HG03571 (cell line): ENCODE measurements at regions not wholly inside any gene's neighbourhood (a gene's known extent, or its start where the extent isn't known, plus 50 kb on each side); places are given as distances from the start of the nearest gene placed in this dataset.

Source experiments
- ATAC-seq: cut with Tn5 transposase; IDR thresholded peaks from one replicate; pipeline ENCODE4 v1.9.1; 2021; ENCODE audit not compliant: unreplicated experiment

DNA sequence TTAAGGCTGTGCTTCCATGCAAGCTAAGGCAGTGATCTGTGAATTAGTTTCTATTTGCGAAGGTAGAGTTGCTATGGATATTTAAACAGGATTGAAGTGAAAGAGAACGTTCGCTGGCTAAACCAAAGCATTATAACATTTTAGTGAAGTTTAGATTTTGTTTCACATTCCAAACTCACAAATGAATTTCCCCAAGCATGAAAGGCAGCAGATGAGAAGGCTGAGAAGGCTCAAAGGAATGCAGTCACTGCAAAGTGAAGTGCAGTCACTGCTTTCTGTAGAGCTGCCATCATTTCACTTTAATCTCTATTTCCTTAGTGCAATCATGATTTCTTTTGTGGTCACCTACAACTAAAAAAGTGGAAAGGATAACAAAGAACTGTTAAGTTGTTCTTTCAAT, 334.7 kb upstream of the NR3C2 start:
- ATAC-seq, result no peak

DNA sequence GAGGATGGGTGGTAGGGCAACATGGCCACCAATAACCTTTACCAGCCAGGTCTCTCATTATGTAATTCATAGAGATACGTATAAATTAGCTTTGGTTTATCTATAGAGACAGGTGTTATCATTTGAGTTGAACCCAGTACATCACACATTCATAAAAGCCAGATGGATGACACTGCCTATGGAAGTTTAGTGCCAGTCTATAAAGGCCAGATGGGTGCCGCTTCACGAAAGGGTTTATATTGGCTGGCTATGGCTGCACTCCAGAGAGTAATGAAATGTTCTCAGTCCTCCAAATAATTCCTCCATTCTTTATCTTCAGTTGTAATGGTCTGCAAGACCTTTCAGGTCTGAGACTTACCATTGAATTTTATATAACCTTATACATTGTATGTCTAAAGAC, 331.9 kb upstream of the NR3C2 start:
- ATAC-seq, result no peak

DNA sequence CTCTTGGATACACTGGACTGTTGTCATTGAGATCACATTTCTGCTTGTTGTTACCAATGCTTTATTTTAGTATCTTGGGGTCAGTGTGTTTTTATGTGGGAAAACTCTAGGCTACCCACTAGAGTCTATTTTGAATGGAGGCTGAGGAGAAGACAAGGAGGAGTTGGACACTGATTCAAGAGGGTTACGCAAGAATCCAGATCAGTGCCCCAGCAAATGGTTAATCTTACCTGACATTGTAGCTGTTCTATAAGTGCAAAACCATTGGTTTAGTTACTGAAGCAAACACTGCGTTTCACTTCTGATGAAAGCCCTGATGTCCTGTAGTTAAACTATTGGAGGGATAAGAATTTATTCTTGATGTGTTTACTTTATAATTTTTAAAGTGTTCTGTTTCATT, 331.1 kb upstream of the NR3C2 start:
- no peak for ATAC-seq

DNA sequence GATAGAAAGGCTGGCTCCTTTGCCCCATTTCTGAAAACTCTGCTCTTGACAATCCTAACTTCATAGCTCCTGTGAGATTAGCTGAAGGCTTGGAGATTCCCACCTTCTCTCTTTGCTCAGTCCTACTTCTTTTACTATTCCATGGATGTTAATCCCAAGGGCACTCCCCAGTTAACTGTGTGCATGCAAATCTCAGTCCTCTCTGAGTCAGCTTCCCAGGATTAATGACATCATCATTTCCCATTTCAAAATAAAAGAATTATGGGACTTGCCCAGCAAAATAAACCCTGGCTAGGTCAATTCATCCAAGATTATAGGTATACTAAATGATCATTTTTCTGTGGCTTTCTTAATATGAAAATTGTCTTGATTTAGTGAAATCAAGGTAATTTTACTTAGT, 328.6 kb upstream of the NR3C2 start:
- ATAC-seq, result no peak

DNA sequence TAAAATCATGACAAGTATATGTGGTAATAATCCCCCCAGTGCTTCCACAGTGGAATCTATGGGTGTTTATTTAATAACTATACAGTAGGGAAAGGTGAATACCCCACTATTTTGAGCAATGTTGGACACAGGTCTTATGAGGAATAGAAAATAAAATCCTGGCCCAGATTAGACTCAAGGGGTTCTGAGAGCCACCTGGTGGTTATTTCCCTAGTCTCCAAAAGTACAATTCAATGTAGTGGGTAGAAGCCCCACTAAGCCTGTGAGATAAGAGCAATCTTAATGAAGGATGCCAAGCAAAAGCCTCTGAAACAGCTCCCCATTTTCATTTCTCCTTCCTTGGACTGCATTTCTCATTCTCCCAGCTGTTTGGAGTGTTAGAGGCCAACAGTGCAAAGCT, 328.2 kb upstream of the NR3C2 start:
- ATAC-seq, result no peak

DNA sequence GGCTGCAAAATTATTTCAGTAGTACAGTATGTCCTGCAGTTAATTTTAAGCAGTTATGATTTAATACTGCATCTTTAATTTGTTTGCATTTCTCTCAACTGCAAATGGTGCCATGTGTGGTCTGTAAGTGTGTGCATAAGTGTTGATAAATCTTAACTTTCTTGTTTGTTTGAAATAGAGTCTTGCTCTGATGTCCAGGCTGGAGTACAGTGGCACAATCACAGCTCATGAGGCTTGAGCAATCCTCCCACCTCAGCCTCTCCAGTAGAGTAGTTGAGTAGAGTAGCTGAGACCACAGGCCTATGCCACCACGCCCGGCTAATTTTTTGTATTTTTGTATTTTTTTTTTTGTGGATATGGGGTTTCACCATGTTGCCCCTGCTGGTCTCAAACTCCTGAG, 322.5 kb upstream of the NR3C2 start:
- no peak for ATAC-seq

DNA sequence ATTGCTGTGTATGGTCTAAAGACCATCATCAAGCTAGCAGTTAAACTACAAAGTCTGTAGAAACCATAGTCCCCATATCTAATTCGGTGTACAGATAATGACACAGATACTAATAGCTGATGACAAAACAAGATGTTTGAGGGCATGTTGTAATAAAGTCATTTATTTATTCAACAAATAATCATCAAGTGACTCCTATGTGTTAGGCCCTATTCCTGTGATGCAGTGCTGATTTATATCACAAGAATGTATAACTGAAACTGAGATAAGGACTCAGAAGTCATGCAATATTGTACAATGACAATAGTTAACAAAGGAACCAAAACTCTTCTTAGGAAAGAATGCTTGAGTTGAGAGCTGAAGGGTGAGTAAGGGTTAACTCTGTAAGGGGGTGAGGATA, 315.0 kb upstream of the NR3C2 start:
- ATAC-seq, result no peak

DNA sequence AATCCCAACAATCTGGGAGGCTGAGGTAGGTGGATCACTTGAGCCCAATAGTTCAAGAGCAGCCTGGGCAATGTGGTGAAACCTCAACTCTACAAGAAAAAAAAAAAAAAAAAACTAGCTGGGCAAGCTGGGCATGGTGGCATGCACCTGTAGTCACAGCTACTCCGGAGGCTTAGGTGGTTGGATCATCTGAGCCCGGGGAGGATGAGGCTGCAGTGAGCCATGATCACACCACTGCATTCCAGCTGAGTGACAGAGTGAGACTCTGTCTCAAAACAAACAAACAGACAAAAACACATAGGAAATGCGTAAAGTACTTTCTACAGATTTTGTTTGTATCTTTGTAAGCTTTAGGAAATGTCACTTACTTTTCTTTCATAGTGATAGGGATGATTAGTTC, 307.2 kb upstream of the NR3C2 start:
- ATAC-seq, result no peak

DNA sequence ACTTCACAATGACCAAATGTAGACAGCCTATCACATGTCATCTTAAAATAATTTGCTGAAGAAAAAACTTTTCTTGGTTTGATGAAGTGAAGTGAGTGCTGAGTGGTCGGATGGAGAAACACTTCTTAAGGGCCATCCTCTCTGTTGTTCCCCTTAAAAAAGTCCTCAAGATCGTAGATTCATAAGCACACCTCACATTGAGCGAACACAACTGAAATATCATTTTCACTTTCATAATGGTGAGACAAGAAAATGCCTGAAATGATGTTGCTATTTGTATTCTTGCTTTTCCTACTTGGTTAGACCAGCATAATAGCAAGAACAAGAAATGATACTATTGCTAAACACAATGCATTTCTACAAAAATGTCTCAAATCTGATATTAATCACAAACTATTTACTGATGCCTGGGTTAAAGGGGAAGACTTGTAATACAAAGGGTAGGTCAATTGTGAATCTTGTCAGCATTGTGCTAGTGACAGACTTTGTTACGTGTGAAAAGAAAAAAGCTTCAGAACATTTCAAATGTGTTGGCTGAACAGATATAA, 305.6 kb upstream of the NR3C2 start:
- ATAC-seq, result no peak

DNA sequence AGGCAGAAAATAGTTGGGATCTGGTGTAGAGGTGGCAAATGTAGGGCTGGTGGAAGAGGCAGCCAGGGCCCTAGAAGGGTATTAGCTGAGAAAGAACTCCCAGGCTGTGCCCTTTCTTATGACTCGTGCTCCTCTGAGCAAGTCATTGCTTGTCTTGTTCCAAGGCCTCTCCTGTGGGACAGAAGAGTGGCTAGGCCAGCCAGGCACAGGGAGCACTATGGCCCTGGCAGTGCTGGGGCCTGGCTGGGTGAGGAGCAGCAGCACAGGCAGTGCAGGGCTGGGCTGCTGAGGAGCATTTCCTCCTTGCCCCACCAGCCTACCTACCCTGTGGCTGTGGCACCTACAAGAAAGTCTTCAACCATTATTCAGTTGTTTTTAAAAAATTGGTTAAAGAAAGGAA, 298.5 kb upstream of the NR3C2 start:
- ATAC-seq, result no peak

DNA sequence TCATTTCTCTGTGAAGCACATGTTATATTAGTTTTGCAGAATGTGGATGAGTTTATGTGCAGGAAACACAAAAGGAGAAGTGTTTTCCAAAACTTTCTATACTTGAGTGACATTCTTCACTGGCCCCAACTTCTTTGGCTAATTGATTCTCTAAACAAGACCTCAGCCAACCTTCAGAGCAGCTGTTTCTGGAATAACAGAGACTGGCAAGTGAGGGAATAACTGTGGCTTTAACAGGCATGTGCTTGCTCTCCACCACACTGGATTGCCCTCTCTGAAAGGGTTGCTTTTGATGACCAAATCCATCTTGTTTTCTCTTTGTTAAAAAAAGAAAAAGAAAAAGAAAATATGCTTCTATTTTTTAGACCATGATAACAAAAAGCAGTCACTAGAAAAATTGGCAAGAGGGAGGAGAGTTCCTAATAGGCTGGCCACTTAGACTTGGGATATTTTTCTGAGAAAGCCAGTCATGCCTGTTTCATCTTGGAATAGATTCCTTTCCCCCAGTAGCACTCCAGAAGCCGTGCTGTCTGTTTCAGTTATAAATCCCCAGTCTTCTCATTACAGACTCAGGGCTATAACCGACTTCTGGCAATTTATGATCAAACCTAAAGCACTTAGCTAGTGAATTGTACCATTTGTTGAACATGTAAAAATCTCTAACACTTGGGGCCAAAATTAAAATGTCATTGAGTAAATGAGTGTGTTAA, 295.0 kb upstream of the NR3C2 start:
- no peak for ATAC-seq

DNA sequence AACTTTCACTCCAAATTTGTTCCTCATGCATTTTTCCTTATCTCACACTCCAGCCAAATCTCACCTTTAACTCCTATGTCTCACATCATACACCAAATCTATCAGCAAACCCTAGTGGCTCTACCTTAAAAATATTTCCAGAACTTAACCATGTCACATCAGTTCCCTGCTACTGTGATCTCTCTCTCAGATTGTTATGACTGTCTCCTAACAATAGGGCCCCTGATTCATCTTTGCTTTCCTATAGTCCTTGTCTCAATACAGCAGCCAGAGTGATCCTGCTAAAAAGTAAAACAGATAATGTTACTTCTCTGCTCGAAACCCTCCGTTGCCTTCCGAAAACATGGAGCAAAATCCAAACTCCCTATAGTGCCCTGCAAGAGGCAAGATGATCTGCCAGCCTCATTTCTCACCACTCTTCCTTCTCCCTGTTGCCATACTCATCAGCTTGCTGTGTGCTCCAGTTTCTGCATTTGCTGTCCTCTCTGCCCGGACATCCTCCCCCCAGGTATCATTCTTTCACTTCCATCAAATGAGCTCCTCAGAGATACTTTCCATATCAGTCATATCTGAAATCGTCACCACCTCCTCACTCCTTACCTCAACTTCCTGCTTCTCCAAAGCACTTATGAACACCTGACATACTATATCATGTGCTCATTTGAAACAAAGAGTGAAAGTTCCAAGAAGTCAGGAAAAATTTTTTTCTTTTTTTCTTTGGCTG, 293.4 kb upstream of the NR3C2 start:
- ATAC-seq, result no peak

DNA sequence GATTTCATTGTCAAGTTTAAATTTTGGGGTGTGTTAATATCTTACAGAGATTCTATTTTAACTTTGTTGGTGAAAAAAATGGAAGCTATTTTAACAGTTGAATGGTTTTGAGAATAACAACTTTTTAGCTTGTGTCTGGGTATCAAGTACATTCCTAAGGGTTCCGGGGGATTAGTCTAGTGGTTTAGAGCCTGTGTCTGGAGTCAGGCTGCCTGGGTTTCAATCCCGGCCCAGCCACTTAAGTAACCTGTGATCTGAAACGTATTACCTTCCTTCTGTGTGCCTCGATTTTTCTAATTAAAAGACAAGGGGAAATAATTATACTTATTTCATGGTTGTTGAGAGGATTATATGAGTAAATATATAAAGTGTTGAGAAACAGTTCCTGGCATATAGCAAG, 288.6 kb upstream of the NR3C2 start:
- ATAC-seq, result no peak

DNA sequence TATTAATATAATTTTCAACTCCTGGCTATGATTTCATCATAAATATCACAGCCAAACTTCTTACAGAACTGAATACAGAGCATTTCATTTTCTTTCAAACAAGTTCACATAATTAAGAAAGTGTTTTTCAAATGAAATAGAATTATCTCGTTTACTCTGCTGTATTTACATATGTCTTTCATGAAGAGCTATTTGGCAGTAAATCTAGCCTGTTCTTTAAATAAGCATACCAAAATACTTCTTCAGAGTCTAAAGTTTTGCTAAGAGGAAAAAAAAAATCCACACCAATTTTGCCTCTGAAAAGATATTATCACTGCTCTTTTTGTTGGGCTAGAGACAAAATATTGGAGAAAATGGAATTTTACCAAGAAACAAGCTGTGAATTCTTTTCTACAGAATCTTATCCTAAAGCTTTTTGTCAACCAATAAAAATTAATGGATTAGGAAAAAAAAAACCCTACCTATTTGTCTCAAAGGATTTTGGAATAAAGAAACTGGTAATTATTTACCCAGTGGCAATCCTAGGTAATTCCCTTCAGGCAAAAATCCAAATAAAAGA, 287.9 kb upstream of the NR3C2 start:
- ATAC-seq, result no peak

DNA sequence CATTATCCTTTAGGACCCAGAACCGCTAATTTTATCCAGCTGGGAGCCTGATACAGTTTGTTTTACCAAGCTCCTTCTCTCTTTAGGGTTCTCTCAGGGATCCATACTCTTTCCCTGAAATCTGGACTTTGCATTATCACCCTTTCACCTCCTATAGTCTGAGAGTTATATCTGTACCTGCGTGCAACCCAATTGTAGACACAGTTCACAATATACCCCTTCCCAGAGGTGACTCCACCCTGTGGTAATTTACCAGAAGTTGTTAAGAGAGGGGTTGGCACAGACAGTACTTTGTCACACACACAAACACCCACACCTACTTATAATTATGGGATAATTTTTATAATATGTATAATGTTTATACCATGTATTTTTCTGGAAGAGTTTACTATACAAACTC, 275.8 kb upstream of the NR3C2 start:
- ATAC-seq, result no peak

DNA sequence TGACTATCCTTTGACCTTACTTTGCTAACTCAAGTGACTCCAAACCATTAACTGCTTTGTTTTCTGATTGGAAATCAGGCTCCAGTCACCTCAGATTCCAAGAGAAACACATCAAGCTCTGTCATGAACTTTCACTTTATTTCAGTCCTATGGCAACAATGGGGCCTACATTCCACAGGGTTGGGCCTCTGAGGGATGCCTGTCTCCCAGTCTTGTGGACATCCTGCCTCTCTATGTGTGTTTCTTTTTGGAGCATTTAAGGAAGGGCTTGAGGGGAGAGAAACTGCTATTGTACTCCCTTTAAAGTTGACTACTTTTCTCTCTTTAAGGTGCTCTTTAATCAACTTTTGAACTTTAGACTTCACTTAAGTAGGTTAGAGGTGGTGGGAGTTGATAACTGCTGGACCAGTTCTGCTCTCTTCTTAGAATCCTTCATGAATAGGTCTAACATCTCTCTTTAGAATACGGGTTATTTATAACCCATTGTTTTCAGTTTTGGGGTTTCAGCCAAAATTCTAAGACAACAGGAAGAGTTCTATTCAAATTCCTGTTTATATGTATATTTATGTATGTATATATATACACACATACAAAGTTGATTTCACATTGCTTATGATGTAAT, 274.3 kb upstream of the NR3C2 start:
- no peak for ATAC-seq

DNA sequence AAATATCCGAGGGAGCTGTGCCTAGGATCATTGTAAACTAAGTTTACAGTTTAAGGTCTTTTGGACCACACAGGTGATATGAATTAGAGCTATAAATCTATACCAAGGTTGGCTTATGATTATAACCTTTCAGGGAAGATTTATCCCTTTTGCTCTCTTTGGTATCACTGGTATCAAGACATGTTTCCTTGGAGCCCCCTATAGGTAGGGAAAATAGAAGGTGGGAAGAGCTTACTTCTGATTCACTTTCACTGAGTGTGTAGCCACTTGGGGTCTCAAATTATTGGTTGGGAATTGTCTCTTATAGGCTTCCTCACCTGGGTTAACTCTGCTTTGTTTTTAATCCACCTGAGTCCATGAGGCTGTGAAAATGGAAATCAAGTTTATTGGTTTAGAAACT, 262.1 kb upstream of the NR3C2 start:
- ATAC-seq, result no peak

DNA sequence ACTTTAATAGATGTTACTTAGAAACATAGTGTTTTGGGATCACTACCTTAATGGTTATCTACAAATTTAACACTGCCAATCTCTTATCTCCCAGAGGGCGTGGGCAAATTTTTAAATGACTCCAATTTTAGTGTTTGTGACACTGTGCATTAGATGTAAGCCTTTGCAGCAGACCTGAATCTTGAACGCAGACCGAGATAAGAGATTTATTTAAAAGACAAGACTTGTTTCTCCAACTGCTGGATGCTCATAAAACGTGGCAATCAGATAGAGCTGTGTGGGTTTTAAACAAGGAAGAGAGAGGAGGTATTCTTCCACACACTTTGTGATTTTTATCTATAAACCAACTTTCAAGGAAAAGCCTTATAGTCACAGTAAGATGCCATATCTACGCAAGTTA, 252.5 kb upstream of the NR3C2 start:
- ATAC-seq, result no peak

DNA sequence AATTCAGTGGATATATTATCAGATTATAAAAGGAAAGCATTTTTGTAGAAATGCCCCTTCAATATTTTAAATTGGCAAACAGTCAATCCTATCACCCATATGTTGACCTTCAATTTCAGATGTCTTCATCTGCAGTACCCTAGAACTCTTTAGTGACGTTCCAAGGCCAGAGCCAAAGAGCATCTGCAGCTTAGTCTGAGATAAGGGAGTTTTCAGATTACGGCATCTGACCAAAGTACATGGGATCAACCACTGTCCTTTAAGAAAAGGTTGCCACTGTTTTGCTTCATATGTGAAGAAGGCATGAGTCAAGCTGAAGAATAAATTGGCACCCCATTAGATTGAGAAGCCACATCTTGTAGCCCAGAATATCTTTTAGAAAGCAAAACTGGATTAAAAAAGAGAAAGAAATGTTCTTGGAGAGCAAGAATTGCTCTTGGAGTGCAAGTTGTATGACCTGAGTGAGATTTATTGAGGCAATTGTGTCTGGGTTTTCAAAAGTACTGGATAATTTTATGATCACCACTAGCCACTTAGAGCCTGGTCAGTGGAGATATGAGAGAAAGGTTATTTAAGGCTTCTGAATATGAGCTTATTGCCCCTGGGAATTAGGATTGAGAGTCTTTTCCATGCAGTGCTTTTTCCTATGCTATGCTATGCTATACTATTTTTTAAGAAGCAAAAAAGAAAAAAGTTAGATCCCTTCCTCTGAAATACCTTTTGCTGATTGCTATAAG, 251.9 kb upstream of the NR3C2 start:
- no peak for ATAC-seq

DNA sequence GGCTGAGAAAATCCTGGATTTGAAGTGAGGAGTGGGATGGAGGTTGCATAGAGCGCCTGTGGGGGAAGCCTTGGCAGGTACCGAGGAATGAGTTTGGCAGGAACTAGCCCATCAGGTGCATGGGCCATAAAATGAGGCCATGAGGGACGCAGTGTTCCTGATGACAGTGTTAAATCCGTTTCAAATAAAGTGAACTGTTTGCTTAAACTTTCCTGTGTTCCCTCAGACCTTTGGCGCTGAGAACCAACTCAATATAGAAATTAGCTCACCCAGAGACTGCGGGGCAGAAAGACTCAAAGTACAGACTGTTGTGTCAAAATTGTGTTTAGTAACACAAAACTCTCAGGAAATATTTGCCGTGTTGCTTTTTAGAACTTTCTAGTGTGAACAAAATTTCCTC, 250.0 kb upstream of the NR3C2 start:
- ATAC-seq, result no peak

DNA sequence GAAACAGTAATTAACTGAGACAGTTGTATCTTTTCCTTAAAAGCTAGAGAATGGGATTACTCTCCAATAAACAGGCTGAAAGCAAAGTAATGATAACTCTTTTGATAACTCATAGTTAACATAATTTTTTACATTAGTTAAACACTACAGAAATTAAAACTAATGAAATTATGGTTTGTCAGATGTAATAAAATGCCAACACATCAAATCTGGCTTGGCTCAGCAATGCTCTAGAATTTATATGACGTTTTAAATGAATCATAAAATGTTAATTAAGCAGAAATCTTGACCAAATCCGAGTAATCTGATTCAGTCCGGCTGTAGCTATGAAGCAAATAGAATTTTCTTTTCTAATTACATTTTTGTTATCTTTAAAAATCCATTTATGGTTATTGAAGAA, 244.2 kb upstream of the NR3C2 start:
- ATAC-seq, result no peak
